22Rv1 (cell line): ENCODE measurements at regions not wholly inside any gene's neighbourhood (a gene's known extent, or its start where the extent isn't known, plus 50 kb on each side); places are given as distances from the start of the nearest gene placed in this dataset.

Experiments used
- H3K27ac ChIP-seq: fragments of 450-650 bp; 2 replicates; pipeline ENCODE4 v1.5.1; 2017
- ZFX ChIP-seq: fragments of 450-650 bp; IDR thresholded peaks from 2 replicates; pipeline ENCODE4 v1.6.1; 2017; ENCODE audit warnings: antibody characterized with exemption, borderline replicate concordance
- TF ChIP-seq, protein P1 (sequence below): fragments of 450-650 bp; IDR thresholded peaks from 2 replicates; pipeline ENCODE4 v1.5.1; 2017; ENCODE audit warnings: mild to moderate bottlenecking

DNA sequence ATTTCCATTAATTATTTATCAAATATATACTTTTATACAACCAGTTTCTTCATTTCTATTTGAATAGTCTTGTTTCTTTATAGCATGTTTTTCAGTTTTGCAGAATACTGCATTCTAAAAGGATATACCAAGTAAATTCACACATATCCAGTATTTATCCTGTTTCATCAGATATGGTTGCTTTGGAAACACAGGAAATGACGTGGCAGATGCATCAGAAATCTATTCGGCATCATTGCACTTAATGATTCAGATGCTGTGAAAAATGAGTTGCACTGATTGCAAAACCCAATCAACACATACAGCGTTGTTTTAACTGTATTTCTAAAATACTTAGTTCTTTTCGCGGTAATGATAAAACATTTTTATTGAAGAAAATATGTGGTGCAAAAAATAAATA, 594.9 kb downstream of the CDH26 start:
- TF ChIP-seq, protein P1, sequence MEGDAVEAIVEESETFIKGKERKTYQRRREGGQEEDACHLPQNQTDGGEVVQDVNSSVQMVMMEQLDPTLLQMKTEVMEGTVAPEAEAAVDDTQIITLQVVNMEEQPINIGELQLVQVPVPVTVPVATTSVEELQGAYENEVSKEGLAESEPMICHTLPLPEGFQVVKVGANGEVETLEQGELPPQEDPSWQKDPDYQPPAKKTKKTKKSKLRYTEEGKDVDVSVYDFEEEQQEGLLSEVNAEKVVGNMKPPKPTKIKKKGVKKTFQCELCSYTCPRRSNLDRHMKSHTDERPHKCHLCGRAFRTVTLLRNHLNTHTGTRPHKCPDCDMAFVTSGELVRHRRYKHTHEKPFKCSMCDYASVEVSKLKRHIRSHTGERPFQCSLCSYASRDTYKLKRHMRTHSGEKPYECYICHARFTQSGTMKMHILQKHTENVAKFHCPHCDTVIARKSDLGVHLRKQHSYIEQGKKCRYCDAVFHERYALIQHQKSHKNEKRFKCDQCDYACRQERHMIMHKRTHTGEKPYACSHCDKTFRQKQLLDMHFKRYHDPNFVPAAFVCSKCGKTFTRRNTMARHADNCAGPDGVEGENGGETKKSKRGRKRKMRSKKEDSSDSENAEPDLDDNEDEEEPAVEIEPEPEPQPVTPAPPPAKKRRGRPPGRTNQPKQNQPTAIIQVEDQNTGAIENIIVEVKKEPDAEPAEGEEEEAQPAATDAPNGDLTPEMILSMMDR = no peak
- TF ChIP-seq ZFX = no peak
- no peak overlapping the region for H3K27ac ChIP-seq

DNA sequence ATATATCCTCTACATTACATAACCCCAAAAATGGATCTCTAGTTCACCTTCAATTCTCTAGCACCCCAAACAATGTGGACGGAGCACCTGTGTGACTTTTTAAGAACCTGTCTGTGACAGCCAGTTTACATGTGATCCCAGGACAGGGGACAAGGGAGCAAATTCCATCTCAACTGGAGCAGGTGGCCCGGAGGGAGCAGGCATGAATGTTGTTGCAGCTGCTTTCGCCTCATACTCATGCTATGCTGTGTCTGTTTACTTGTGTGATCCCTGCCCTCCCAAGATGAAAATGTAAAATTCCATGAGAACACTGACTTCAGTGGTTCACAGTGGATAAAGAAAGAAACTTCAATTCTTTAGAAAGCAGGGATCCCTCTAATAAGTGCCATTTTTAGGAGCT, 600.3 kb downstream of the CDH26 start:
- H3K27ac ChIP-seq = no peak overlapping the region
- TF ChIP-seq, protein P1 = no peak
- no peak for TF ChIP-seq ZFX

DNA sequence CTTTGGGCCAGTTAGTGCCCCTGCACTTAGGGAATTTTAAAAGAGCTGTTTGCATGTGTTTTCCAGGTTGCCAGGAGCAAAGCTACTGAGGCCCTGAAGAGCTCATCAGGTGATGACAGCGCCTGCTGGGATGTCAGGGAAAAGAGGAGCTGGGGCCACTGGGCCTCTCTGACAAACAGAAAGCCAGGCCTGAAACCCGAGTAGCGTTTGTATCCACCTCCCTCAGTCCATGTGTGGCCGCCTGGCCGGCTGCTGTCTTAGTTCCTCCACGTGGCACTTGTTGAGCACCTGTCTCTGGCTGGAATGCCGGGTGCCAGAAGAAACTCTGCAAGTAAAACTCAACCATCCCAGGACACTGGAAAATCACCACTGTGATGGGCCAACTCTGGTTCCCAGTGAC, 601.2 kb downstream of the CDH26 start:
- TF ChIP-seq ZFX = no peak
- TF ChIP-seq, protein P1 = no peak
- no peak overlapping the region for H3K27ac ChIP-seq

DNA sequence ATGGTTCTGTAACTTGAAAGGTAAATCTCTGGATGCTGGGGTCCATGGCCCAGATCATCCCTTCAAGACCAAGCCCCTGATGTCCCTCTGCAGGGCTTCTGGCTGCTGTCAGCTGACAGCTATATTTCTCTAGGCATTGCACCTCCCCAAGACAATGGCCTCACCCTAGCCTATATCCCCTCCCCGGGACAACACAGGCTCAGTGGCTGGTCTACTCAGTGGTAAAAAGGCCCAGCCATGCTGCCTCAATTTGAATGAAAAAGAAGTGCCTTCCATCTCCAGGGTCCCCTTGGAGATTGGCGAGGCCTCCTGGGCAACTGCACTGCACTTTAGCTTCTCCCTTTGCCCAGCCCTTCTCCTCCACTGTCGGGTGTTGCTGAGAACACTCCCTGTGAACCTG, 602.8 kb downstream of the CDH26 start:
- TF ChIP-seq ZFX = no peak
- TF ChIP-seq, protein P1 = no peak
- H3K27ac ChIP-seq = no peak overlapping the region

DNA sequence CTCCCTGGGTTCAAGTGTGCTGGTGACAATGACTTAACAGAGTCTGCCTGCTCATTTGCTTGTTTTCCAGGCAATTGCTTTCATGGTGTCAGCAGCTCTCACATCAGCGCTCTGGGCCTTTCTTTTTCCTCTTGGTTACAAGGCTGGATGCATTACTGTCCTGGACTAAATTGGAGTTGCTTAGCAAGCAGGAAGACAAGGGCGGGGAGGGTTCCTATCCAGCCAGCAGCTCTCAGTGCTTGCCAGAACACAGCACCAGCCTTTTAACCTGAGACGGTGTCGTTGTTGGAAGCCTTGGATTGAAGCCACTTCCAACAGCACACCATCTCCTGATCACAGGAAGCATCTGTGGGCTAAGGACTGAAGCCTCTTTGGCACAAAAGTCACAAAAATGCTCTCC, 606.9 kb downstream of the CDH26 start:
- H3K27ac ChIP-seq = no peak overlapping the region
- no peak for TF ChIP-seq ZFX
- TF ChIP-seq, protein P1 = no peak

DNA sequence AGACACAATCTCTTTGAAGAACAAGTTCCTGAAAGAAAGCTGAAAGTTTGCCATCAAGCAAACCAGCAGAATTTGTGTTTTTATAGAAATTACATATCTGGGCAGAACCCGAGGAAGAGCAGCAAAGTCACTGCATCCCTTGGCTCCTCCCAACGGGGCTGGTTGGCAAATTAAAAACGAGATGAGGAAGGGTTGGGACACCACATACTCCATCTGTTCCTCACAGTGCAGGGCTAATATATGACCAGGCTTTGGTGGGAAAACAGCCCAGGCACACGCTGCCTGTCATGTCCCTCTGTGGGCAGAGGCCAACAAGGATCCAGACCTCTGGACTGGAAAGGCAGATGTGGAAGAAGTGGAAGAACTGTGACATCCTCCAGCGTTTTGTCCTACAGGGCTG, 607.3 kb downstream of the CDH26 start:
- TF ChIP-seq, protein P1 = no peak
- TF ChIP-seq ZFX = no peak
- no peak overlapping the region for H3K27ac ChIP-seq

DNA sequence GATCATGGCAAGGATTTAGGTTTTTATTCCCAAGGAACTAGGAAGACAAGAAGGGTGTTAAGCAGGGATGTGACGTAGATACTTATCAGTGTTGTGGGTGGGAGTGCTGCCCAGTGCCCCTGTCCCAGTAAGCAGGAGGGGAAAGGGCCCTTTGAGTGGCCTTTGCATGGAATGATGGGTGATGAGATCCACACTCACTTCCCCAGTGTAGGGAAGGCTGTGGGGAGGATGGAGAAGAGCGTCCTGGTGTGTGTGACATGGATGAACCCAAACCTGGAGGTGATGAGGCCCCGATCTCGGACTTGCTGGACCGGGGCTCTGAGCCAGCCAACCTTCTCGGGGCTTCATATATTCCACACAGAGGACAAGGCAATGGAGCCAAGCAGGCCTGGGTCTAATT, 610.9 kb downstream of the CDH26 start:
- TF ChIP-seq, protein P1 = no peak
- no peak for TF ChIP-seq ZFX
- no peak overlapping the region for H3K27ac ChIP-seq
